ENCODE measurements at regions not wholly inside any gene's neighbourhood (a gene's known extent, or its start where the extent isn't known, plus 50 kb on each side); places are given as distances from the start of the nearest gene placed in this dataset.
"Not testable (repeated sequence)": the region's sequence is repeated elsewhere in the genome, so short reads cannot be mapped to it uniquely, and the experiment has no call there.

DNA sequence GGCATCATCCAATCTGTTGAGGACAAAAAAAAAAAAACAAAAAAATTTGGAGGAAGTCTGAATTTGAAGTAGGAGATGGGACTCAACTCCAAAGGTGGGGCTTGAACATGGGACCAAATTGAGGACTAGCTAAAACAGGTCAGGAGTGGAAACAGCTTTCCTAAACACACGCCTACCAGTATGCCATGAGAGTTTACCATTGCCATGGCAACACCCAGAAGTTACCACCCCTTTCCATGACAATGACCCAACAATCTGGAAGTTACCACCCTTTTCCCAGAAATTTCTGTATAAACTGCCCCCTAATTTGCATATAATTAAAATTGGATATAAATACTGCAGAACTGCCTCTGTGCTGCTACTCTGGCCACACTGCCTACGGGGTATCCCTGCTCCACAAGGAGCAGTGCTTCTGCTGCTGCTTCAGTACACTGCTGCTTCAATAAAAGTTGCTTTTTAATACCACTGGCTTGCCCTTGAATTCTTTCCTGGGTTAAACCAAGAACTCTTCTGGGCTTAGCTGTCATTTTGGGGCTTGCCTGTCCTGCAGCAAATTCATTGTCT is 73.3 kb upstream of the FSIP2 start:
- no peak overlapping the region for H3K4me3 ChIP-seq (ENCODE audit: control insufficient read depth, low read depth, low read length)
- TF ChIP-seq, protein P1, sequence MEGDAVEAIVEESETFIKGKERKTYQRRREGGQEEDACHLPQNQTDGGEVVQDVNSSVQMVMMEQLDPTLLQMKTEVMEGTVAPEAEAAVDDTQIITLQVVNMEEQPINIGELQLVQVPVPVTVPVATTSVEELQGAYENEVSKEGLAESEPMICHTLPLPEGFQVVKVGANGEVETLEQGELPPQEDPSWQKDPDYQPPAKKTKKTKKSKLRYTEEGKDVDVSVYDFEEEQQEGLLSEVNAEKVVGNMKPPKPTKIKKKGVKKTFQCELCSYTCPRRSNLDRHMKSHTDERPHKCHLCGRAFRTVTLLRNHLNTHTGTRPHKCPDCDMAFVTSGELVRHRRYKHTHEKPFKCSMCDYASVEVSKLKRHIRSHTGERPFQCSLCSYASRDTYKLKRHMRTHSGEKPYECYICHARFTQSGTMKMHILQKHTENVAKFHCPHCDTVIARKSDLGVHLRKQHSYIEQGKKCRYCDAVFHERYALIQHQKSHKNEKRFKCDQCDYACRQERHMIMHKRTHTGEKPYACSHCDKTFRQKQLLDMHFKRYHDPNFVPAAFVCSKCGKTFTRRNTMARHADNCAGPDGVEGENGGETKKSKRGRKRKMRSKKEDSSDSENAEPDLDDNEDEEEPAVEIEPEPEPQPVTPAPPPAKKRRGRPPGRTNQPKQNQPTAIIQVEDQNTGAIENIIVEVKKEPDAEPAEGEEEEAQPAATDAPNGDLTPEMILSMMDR (IDR thresholded peaks at IDR 0.05; ENCODE audit: control insufficient read depth, insufficient read depth, low read depth, low read length, missing control alignments) = no peak
- no peak for DNase-seq (ENCODE audit: low read depth)

DNA sequence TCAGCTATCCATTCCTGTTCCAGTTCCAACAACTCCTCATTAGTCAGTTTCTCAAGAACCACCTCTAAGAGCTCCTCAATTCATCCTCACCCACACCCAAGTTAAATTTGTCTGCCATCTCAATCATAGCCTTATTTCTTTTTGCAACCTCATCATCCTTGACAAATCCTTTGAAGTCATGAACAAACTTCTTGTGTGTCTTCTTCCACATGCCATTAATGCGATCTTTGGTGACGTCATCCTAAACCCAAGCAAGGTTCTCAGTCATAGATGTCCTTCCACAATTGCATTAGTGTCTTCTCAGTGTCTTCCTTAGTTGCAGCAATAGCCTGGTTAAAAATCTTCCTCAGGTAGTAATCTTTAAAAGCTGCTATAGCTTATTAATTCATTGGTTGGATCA is 71.2 kb upstream of the FSIP2 start:
- no peak overlapping the region for H3K4me3 ChIP-seq (ENCODE audit: control insufficient read depth, low read depth, low read length)
- no peak for DNase-seq (ENCODE audit: low read depth)
- TF ChIP-seq, protein P1 (IDR thresholded peaks at IDR 0.05; ENCODE audit: control insufficient read depth, insufficient read depth, low read depth, low read length, missing control alignments) = no peak

DNA sequence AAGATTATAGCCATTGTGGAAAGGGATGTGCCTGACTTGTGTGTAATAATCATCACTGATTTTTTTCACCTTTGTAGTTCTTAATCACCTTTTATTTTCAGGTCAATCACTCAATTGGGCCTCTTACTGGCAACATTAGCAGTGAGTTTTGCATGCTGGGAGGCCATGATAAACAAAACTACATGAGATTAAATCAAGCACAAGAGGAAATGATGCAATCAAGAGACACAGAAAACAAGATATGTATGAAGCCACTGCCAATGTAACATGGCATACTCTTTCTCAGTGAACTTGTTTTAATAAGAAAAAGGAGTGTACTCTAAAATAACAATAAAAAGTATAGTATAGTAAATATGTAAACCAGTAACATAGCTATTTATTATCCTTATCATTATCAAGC is 69.9 kb upstream of the FSIP2 start:
- no peak for DNase-seq (ENCODE audit: low read depth)
- H3K4me3 ChIP-seq (ENCODE audit: control insufficient read depth, low read depth, low read length) = no peak overlapping the region
- TF ChIP-seq, protein P1 (IDR thresholded peaks at IDR 0.05; ENCODE audit: control insufficient read depth, insufficient read depth, low read depth, low read length, missing control alignments) = no peak

DNA sequence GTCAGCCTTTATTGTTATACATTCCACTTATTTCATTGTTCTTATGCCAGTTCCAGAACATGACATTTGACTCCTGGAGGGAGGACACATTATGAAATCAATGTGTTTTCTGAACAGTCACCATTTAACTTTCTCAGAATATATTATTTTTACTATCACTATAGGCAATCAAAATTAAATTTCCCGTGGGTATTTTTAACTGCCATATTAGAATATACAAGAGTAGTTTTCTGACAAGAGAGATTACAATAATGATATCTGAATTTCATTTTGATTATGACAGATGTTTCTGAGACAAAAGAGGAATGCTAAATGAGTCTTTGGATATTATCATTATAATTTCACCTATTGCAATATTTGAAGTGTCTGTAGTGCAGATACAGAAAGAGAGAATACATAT is 64.4 kb upstream of the FSIP2 start:
- no peak for DNase-seq (ENCODE audit: low read depth)
- TF ChIP-seq, protein P1 (IDR thresholded peaks at IDR 0.05; ENCODE audit: control insufficient read depth, insufficient read depth, low read depth, low read length, missing control alignments) = no peak
- no peak overlapping the region for H3K4me3 ChIP-seq (ENCODE audit: control insufficient read depth, low read depth, low read length)

DNA sequence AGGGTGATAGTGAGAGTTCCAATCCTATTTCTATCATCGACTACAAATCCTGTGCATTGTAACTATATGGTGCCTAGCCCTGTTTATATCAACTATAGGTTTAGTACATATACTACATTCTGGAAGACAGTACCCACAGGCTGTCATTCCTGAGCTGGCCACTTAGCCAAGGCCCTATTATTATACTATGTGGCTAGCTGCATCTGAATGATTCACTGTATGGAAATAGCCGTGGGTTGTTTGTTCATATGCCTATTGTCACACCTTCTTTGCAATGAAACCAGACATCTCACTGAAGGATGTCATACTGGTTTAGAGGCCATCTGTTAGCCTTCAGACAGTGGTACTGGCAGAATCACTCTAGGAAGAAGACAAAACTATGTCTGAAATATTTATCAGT is 62.3 kb upstream of the FSIP2 start:
- no peak for DNase-seq (ENCODE audit: low read depth)
- TF ChIP-seq, protein P1 (IDR thresholded peaks at IDR 0.05; ENCODE audit: control insufficient read depth, insufficient read depth, low read depth, low read length, missing control alignments) = no peak
- no peak overlapping the region for H3K4me3 ChIP-seq (ENCODE audit: control insufficient read depth, low read depth, low read length)

DNA sequence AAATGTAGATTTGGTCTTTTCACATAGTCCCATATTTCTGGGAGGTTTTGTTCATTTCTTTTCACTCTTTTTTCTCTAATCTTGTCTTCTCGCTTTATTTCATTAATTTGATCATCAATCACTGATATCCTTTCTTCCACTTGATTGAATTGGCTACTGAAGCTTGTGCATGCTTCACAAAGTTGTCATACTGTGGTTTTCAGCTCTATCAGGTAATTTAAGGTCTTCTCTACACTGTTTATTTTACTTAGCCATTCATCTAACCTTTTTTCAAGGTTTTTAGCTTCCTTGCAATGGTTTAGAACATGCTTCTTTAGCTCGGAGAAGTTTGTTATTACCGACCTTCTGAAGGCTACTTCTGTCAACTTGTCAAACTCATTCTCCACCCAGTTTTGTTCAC is 51.6 kb upstream of the FSIP2 start:
- H3K4me3 ChIP-seq (ENCODE audit: control insufficient read depth, low read depth, low read length); DNase-seq (ENCODE audit: low read depth): not testable (repeated sequence)

DNA sequence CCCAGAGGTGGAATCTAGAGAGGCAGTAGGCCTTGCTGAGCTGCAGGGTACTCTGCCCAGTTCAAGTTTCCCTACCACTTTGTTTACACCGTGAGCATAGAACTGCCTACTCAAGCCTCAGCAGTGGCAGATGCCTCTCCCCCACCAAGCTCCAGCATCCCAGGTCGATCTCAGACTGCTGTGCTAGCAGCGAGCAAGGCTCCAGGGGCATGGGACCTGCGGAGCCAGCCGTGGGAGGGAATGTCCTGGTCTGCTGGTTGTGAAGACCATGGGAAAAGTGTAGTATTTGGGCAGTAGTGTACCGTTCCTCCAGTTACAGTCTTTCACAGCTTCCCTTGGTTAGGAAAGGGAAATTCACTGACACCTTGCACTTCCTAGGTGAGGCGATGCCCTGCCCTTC is 50.6 kb upstream of the FSIP2 start:
- H3K4me3 ChIP-seq (ENCODE audit: control insufficient read depth, low read depth, low read length) = no peak overlapping the region
- TF ChIP-seq, protein P1 (IDR thresholded peaks at IDR 0.05; ENCODE audit: control insufficient read depth, insufficient read depth, low read depth, low read length, missing control alignments) = no peak
- DNase-seq (ENCODE audit: low read depth) = no peak

Measured in AG09309 (cell line).